HL-60 (cell line): ENCODE measurements at regions not wholly inside any gene's neighbourhood (a gene's known extent, or its start where the extent isn't known, plus 50 kb on each side); places are given as distances from the start of the nearest gene placed in this dataset.

Source experiments
- DNase-seq, 2 experiments: peaks; one replicate each; pipeline ENCODE4 v3.0.0-alpha.2; 2010 to 2020; ENCODE audit warnings: low read depth in 1 of 2, low spot score in 1 of 2
- H3K27ac ChIP-seq: fragments of 250-450 bp; sonication (Bioruptor Pico); replicated peaks from 2 replicates; pipeline ENCODE4 v1.5.1; 2020; ENCODE audit warnings: mild to moderate bottlenecking, moderate library complexity
- H3K27me3 ChIP-seq: fragments of 250-450 bp; sonication (Bioruptor Pico); 2 replicates; pipeline ENCODE4 v1.5.1; 2021; ENCODE audit warnings: mild to moderate bottlenecking, moderate library complexity; ENCODE audit not compliant: insufficient read depth, poor library complexity, severe bottlenecking
- H3K4me3 ChIP-seq: replicated peaks from 2 replicates; pipeline ENCODE4 v1.5.1; 2011; ENCODE audit warnings: mild to moderate bottlenecking, control low read depth, low read length; ENCODE audit not compliant: insufficient read depth
- GABPA ChIP-seq: IDR thresholded peaks from 2 replicates; pipeline ENCODE4 v1.6.1; 2012; ENCODE audit warnings: low read depth
- POLR2AphosphoS5 ChIP-seq: IDR thresholded peaks from 2 replicates; pipeline ENCODE4 v1.6.1; 2012; ENCODE audit warnings: low read depth
- REST ChIP-seq: IDR thresholded peaks from 2 replicates; pipeline ENCODE4 v1.6.1; 2012; ENCODE audit warnings: low read depth; ENCODE audit not compliant: insufficient replicate concordance
- SPI1 ChIP-seq: IDR thresholded peaks from 2 replicates; pipeline ENCODE4 v1.6.1; 2012; ENCODE audit warnings: low read depth, mild to moderate bottlenecking, borderline replicate concordance
- TF ChIP-seq, protein P1 (sequence below): IDR thresholded peaks from one replicate; pipeline ENCODE4 v1.5.1; 2011; ENCODE audit warnings: low read length, control low read depth, inconsistent platforms; ENCODE audit not compliant: insufficient read depth

DNA sequence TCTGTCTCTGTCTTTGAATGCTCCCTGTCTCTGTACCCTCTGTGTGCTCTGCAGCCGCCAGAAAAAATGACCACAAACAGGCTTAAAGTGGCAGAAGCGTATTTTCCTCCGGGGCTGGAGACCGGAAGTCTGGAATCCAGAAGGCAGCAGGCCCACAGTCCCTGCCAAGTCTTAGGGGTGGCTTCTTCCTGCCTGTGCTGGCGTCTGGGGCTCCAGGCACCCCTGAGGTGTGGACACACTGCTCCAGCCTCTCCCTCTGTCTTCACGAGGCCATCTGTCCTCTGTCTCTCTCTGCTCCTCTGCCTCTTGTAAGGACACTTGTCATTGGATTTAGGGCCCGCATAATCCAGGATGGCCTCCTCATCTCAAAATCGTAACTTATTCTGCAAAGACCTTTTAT lies 298.4 kb upstream of the IRX4 start:
- no peak overlapping the region for H3K4me3 ChIP-seq
- no peak for DNase-seq
- H3K27me3 ChIP-seq, result no peaks in the 10 kb centered on the region
- H3K27ac ChIP-seq, result no peak overlapping the region
- TF ChIP-seq, protein P1, sequence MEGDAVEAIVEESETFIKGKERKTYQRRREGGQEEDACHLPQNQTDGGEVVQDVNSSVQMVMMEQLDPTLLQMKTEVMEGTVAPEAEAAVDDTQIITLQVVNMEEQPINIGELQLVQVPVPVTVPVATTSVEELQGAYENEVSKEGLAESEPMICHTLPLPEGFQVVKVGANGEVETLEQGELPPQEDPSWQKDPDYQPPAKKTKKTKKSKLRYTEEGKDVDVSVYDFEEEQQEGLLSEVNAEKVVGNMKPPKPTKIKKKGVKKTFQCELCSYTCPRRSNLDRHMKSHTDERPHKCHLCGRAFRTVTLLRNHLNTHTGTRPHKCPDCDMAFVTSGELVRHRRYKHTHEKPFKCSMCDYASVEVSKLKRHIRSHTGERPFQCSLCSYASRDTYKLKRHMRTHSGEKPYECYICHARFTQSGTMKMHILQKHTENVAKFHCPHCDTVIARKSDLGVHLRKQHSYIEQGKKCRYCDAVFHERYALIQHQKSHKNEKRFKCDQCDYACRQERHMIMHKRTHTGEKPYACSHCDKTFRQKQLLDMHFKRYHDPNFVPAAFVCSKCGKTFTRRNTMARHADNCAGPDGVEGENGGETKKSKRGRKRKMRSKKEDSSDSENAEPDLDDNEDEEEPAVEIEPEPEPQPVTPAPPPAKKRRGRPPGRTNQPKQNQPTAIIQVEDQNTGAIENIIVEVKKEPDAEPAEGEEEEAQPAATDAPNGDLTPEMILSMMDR, result no peak
- TF ChIP-seq REST, result no peak
- TF ChIP-seq POLR2AphosphoS5, result no peak
- TF ChIP-seq SPI1, result no peak
- no peak for TF ChIP-seq GABPA

DNA sequence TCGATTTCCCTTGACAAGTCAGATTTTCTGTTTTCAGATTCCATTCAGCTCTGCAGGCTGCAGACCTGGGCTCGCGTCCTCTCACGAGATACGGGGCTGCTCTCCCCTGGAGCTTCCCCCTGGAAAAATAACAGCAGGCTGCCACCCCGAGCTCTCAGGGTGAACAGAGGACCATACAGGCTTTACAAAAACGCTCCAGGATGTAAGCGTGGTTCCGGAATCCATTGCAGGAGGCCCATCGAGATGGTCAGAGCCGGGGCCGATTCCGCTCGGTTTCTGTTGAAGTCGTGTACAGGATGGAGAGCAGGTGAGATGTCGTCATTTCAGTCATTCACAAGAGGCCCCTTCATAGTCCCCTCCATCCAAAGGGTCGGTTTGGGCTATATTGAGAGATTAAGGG lies 297.7 kb upstream of the IRX4 start:
- Histone ChIP-seq H3K27ac (no peak overlapping the region), H3K4me3 (no peak overlapping the region), H3K27me3 (no peaks in the 10 kb centered on the region)
- TF ChIP-seq, protein P1, result no peak
- TF ChIP-seq SPI1 (no peak), REST (no peak), POLR2AphosphoS5 (no peak), GABPA (no peak)
- no peak for DNase-seq

DNA sequence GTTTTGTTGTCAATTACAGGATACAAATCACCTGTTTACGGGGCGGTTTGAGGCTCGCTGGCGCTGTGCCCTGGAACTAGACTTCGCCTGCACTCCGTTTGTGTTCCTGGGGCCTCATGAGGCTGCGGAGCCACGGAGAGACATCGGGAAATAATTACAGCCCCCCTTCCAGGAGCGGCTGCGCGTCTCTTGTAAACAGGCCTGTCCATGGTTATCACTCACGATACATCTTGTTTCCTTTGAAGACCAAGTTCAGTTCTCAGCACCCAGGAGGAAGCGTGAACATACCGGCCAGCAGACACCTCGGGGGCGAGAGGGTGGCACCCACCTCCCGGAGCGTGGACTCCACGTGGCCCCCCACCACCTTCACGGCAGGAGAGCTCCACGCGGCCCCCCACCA lies 297.1 kb upstream of the IRX4 start:
- Histone ChIP-seq H3K4me3 (no peak overlapping the region), H3K27ac (no peak overlapping the region), H3K27me3 (no peaks in the 10 kb centered on the region)
- DNase-seq, result no peak
- TF ChIP-seq SPI1 (no peak), GABPA (no peak), REST (no peak), POLR2AphosphoS5 (no peak)
- TF ChIP-seq, protein P1, result no peak
